ENCODE measurements at regions not wholly inside any gene's neighbourhood (a gene's known extent, or its start where the extent isn't known, plus 50 kb on each side); places are given as distances from the start of the nearest gene placed in this dataset.

DNA sequence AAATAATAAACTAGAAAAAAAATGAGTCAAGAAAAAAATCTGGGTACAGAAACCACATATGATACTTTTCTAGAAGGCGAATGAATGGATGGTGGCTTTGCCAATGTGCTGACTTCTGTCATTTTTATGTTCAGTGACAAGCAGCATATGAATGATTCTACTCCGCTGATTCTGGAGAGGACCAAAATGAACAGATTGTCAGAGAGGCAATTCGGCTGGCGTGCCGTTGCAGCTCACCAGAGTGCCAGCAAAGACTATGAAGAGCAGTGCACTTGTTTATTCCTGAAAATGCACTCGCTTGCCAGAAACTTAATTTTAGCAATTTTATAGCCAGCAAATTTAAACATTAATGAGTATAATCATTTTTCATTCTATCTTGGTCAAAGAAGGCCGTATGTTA, 105.9 kb upstream of the NYAP2 start:
- Histone ChIP-seq H3K4me1 (no peaks in the 10 kb centered on the region), H3K9me3 (peaks cover 0 to 6% (median 0%) of the 10 kb centered on the region in 12 donors), H3K27ac (no peak overlapping the region), H3K36me3 (no peaks in the 10 kb centered on the region), H3K4me3 (no peak overlapping the region), H3K27me3 (no peaks in the 10 kb centered on the region)
- WGBS, 4 donors, result 80 to 85% (median 82%) methylated on average over 7 of the region's 7 CpGs
- intact Hi-C loops (cut with DNase I), result no loop called here
- DNase-seq (no peak), ATAC-seq (no peak)
- TF ChIP-seq, protein P1, sequence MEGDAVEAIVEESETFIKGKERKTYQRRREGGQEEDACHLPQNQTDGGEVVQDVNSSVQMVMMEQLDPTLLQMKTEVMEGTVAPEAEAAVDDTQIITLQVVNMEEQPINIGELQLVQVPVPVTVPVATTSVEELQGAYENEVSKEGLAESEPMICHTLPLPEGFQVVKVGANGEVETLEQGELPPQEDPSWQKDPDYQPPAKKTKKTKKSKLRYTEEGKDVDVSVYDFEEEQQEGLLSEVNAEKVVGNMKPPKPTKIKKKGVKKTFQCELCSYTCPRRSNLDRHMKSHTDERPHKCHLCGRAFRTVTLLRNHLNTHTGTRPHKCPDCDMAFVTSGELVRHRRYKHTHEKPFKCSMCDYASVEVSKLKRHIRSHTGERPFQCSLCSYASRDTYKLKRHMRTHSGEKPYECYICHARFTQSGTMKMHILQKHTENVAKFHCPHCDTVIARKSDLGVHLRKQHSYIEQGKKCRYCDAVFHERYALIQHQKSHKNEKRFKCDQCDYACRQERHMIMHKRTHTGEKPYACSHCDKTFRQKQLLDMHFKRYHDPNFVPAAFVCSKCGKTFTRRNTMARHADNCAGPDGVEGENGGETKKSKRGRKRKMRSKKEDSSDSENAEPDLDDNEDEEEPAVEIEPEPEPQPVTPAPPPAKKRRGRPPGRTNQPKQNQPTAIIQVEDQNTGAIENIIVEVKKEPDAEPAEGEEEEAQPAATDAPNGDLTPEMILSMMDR (IDR thresholded peaks at IDR 0.05), result no peak
- TF ChIP-seq POLR2A (IDR thresholded peaks at IDR 0.05), result no peak

DNA sequence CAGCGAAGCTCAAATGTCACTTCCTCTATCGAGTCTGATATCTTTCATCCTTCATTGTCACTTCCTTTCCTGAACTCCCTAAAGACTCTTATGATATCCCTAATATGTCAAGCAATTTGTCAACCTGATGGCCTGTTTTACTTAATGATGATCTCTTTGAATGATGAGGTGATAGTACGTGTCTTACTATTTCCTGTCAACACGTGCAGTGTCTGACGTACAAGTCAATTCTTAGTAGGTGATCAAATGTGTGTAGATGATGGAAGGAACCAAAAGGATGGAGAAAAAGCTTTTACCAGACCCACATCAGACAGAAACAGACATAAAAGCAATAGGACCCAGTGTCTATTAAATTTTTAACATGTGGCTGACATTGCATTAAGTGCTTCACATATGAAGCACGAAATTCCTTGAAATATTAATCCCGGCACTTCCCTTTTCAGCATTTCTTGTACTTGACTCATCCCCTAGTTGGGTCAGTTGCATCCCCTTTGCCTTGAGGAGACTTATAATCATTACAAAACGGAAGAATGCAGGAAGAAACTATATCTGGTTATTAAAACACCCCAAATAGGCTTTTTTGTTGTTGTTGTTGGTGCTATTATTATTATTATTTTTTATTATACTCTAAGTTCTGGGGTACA, 108.6 kb upstream of the NYAP2 start:
- Histone ChIP-seq H3K9me3 (peaks cover 0 to 6% (median 0%) of the 10 kb centered on the region in 12 donors), H3K27me3 (no peaks in the 10 kb centered on the region), H3K4me3 (no peak overlapping the region), H3K27ac (no peak overlapping the region), H3K4me1 (no peaks in the 10 kb centered on the region), H3K36me3 (no peaks in the 10 kb centered on the region)
- no peak for ATAC-seq
- no peak for DNase-seq
- intact Hi-C loops (cut with DNase I), result no loop called here
- WGBS, 4 donors, result 58 to 62% (median 61%) methylated on average over 8 of the region's 8 CpGs
- no peak for TF ChIP-seq POLR2A (IDR thresholded peaks at IDR 0.05)
- TF ChIP-seq, protein P1 (IDR thresholded peaks at IDR 0.05), result no peak

DNA sequence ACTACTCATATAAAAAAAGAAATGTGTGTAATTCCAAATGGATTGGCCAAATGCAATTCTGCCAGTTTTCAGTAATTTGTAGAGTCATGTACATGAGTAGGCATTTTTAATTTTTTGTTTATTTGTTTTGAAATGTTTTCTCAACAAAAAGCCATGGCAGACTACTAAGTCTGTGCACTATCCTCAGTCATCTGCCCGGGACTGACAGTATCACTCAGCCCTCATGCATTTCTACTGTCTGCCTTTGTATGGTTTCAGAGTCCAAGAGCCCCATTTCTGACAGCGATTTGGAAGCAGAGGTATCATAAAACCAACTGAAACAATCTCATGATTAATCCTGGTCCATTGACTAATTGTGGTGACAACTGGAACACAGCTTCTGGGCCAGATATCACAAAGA, 109.9 kb upstream of the NYAP2 start:
- Histone ChIP-seq H3K4me1 (no peaks in the 10 kb centered on the region), H3K36me3 (no peaks in the 10 kb centered on the region), H3K9me3 (peaks cover 0 to 6% (median 0%) of the 10 kb centered on the region in 12 donors), H3K4me3 (no peak overlapping the region), H3K27ac (no peak overlapping the region), H3K27me3 (no peaks in the 10 kb centered on the region)
- no peak for TF ChIP-seq POLR2A (IDR thresholded peaks at IDR 0.05)
- TF ChIP-seq, protein P1 (IDR thresholded peaks at IDR 0.05), result no peak
- DNase-seq, result no peak
- intact Hi-C loops (cut with DNase I), result loop anchor here in 3 of 10 donors (10.0 kb wide), 1 partner anchor 365 kb away; no protein-coding TSS in a partner anchor
- WGBS, 4 donors, result 80 to 83% (median 81%) methylated on average over 2 of the region's 2 CpGs
- ATAC-seq, result no peak

DNA sequence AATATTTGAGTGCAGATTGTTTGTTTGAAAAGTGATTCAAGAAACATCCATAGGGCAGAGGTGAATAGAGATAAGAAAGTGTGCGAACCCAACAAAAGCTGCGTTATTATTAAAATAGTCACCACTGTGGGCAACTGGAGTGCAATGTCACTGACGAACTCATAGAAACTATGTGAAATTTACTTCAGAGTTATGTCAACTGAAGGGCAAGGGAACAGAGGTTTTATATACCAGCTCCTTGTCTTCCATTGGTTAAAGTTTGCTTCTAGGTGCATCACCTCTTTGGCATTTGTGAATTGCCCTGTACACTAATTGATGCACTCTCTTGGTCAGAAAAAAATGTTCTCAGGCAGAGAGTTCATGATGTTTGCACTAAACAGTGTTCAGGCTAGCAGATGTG, 110.5 kb upstream of the NYAP2 start:
- no peak for TF ChIP-seq POLR2A (IDR thresholded peaks at IDR 0.05)
- TF ChIP-seq, protein P1 (IDR thresholded peaks at IDR 0.05), result no peak
- Histone ChIP-seq H3K36me3 (no peaks in the 10 kb centered on the region), H3K27me3 (no peaks in the 10 kb centered on the region), H3K9me3 (peaks cover 0 to 6% (median 0%) of the 10 kb centered on the region in 12 donors), H3K4me3 (no peak overlapping the region), H3K27ac (no peak overlapping the region), H3K4me1 (no peaks in the 10 kb centered on the region)
- DNase-seq (no peak), ATAC-seq (no peak)
- intact Hi-C loops (cut with DNase I), result loop anchor here in 3 of 10 donors (10.0 kb wide), 1 partner anchor 366 kb away; no protein-coding TSS in a partner anchor
- WGBS, 4 donors, result 78 to 90% (median 86%) methylated on average over 3 of the region's 3 CpGs
